Right renal pelvis (tissue), 4 donors: ENCODE measurements at regions not wholly inside any gene's neighbourhood (a gene's known extent, or its start where the extent isn't known, plus 50 kb on each side); places are given as distances from the start of the nearest gene placed in this dataset.

Experiments used
- DNase-seq, 4 donors: peaks; one replicate each; pipeline ENCODE4 v3.0.0-alpha.2; 2013; ENCODE audit warnings: low read depth in 4 of 4, low spot score in 3 of 4, missing footprints in 1 of 4

- no peak for DNase-seq
Observed at GRCh38 chr4:71268166-71268565, 70.7 kb upstream of the SLC4A4 start.

- no peak for DNase-seq
Observed at GRCh38 chr4:71269233-71269632, 69.6 kb upstream of the SLC4A4 start.

- DNase-seq: no peak
Observed at GRCh38 chr4:71270901-71271300, 67.9 kb upstream of the SLC4A4 start.

- DNase-seq: no peak
Observed at GRCh38 chr4:71272976-71273375, 65.8 kb upstream of the SLC4A4 start.

- no peak for DNase-seq
Observed at GRCh38 chr4:71275004-71275403, 63.8 kb upstream of the SLC4A4 start.

- DNase-seq: no peak
Observed at GRCh38 chr4:71275570-71275969, 63.2 kb upstream of the SLC4A4 start.

- DNase-seq: no peak
Observed at GRCh38 chr4:71277353-71277752, 61.5 kb upstream of the SLC4A4 start.

GRCh38 chr4:71283642-71284257 lies 55.1 kb upstream of the SLC4A4 start:
- no peak for DNase-seq

- DNase-seq: no peak
Observed at GRCh38 chr4:71287305-71287704, 51.5 kb upstream of the SLC4A4 start.

- DNase-seq: no peak
Observed at GRCh38 chr4:71288875-71289274, 49.9 kb upstream of the SLC4A4 start.
